ENCODE measurements at regions not wholly inside any gene's neighbourhood (a gene's known extent, or its start where the extent isn't known, plus 50 kb on each side); places are given as distances from the start of the nearest gene placed in this dataset.
"Not testable (repeated sequence)": the region's sequence is repeated elsewhere in the genome, so short reads cannot be mapped to it uniquely, and the experiment has no call there.

- DNase-seq (ENCODE audit: low read depth): peak; percentile 8
These were observed 136.3 kb downstream of the LY86 start for GRCh38 chr6:6724539-6725467.

GRCh38 chr6:6725468-6726209, 137.1 kb downstream of the LY86 start:
- no peak for DNase-seq (ENCODE audit: low read depth)

- no peak for DNase-seq (ENCODE audit: low read depth)
These were observed 139.8 kb downstream of the LY86 start for GRCh38 chr6:6728169-6728941.

GRCh38 chr6:6729971-6730370, 141.5 kb downstream of the LY86 start:
- no peak for DNase-seq (ENCODE audit: low read depth)

GRCh38 chr6:6730831-6731230, 142.3 kb downstream of the LY86 start:
- no peak for DNase-seq (ENCODE audit: low read depth)

GRCh38 chr6:6734479-6735465, 146.3 kb downstream of the LY86 start:
- DNase-seq (ENCODE audit: low read depth): no peak

- no peak for DNase-seq (ENCODE audit: low read depth)
These were observed 148.5 kb downstream of the LY86 start for GRCh38 chr6:6736791-6737654.

- DNase-seq (ENCODE audit: low read depth): no peak
These were observed 149.2 kb downstream of the LY86 start for GRCh38 chr6:6737671-6738070.

GRCh38 chr6:6738108-6738507, 149.6 kb downstream of the LY86 start:
- DNase-seq (ENCODE audit: low read depth): no peak

GRCh38 chr6:6738922-6739716, 150.6 kb downstream of the LY86 start:
- DNase-seq (ENCODE audit: low read depth): no peak

- no peak for DNase-seq (ENCODE audit: low read depth)
These were observed 152.1 kb downstream of the LY86 start for GRCh38 chr6:6740595-6740994.

- DNase-seq (ENCODE audit: low read depth): no peak
These were observed 152.7 kb downstream of the LY86 start for GRCh38 chr6:6741264-6741663.

- no peak for DNase-seq (ENCODE audit: low read depth)
These were observed 154.0 kb downstream of the LY86 start for GRCh38 chr6:6742535-6742934.

- no peak for DNase-seq (ENCODE audit: low read depth)
These were observed 156.0 kb downstream of the LY86 start for GRCh38 chr6:6744551-6744950.

- not testable (repeated sequence) for DNase-seq (ENCODE audit: low read depth)
These were observed 157.3 kb downstream of the LY86 start for GRCh38 chr6:6745637-6746332.

- DNase-seq (ENCODE audit: low read depth): no peak
These were observed 157.9 kb downstream of the LY86 start for GRCh38 chr6:6746333-6746969.

GRCh38 chr6:6746970-6747338, 158.4 kb downstream of the LY86 start:
- DNase-seq (ENCODE audit: low read depth): no peak

- DNase-seq (ENCODE audit: low read depth): no peak
These were observed 158.9 kb downstream of the LY86 start for GRCh38 chr6:6747371-6747770.

Measured in stimulated activated CD8-positive, alpha-beta memory T cell treated with anti-CD3 and anti-CD28 coated beads, Interleukin-12 subunit alpha, Interleukin-12 subunit beta, amount 100 ng/mL, for 4 hours (primary cell).